Body of pancreas (tissue), 4 donors: ENCODE measurements at regions not wholly inside any gene's neighbourhood (a gene's known extent, or its start where the extent isn't known, plus 50 kb on each side); places are given as distances from the start of the nearest gene placed in this dataset.

Source experiments
- POLR2A ChIP-seq, 3 donors: fragments of 450-650 bp; IDR thresholded peaks; one replicate each; pipeline ENCODE4 v1.6.1; 2016; ENCODE audit warnings: antibody characterized with exemption in 3 of 3, mild to moderate bottlenecking in 2 of 3
- TF ChIP-seq, protein P1 (sequence below), 7 experiments: fragments of 450-650 bp in 4 of 7; fragments of 200-600 bp in 3 of 7; sonication (generic) in 3 of 7; IDR thresholded peaks; one replicate each; pipeline ENCODE4 v1.5.1; 2016 to 2019; ENCODE audit warnings: antibody characterized with exemption in 7 of 7

GRCh38 chr14:22230517-22230916, 358.5 kb downstream of the DAD1 start:
- no peak for TF ChIP-seq POLR2A (IDR thresholded peaks at IDR 0.05)
- TF ChIP-seq, protein P1, sequence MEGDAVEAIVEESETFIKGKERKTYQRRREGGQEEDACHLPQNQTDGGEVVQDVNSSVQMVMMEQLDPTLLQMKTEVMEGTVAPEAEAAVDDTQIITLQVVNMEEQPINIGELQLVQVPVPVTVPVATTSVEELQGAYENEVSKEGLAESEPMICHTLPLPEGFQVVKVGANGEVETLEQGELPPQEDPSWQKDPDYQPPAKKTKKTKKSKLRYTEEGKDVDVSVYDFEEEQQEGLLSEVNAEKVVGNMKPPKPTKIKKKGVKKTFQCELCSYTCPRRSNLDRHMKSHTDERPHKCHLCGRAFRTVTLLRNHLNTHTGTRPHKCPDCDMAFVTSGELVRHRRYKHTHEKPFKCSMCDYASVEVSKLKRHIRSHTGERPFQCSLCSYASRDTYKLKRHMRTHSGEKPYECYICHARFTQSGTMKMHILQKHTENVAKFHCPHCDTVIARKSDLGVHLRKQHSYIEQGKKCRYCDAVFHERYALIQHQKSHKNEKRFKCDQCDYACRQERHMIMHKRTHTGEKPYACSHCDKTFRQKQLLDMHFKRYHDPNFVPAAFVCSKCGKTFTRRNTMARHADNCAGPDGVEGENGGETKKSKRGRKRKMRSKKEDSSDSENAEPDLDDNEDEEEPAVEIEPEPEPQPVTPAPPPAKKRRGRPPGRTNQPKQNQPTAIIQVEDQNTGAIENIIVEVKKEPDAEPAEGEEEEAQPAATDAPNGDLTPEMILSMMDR (IDR thresholded peaks at IDR 0.05), result no peak
